H1 (cell line): ENCODE measurements at regions not wholly inside any gene's neighbourhood (a gene's known extent, or its start where the extent isn't known, plus 50 kb on each side); places are given as distances from the start of the nearest gene placed in this dataset.

Experiments
- BACH1 ChIP-seq: IDR thresholded peaks from 2 replicates; pipeline ENCODE4 v1.6.1; 2012; ENCODE audit warnings: low read length, improper control_type of control experiment
- BRCA1 ChIP-seq: IDR thresholded peaks from 2 replicates; pipeline ENCODE4 v1.6.1; 2012; ENCODE audit warnings: low read depth, low read length, improper control_type of control experiment
- CEBPB ChIP-seq: IDR thresholded peaks from 2 replicates; pipeline ENCODE4 v1.6.1; 2012; ENCODE audit warnings: low read depth, low read length
- CHD2 ChIP-seq: IDR thresholded peaks from 2 replicates; pipeline ENCODE4 v1.6.1; 2012; ENCODE audit warnings: low read length, improper control_type of control experiment
- CREB1 ChIP-seq: IDR thresholded peaks from 2 replicates; pipeline ENCODE4 v1.6.1; 2012; ENCODE audit warnings: inconsistent platforms
- CTBP2 ChIP-seq: IDR thresholded peaks from 2 replicates; pipeline ENCODE4 v1.7.0; 2011; ENCODE audit warnings: borderline replicate concordance, mild to moderate bottlenecking, moderate library complexity, mixed read lengths, low read length; ENCODE audit not compliant: insufficient read depth, insufficient read length
- EZH2 ChIP-seq: fragments of 200-600 bp; sonication (generic); IDR thresholded peaks from 2 replicates; pipeline ENCODE4 v1.7.1; 2012; ENCODE audit warnings: low read depth, mild to moderate bottlenecking, moderate library complexity, low read length, inconsistent platforms; ENCODE audit not compliant: severe bottlenecking
- GABPA ChIP-seq: IDR thresholded peaks from 2 replicates; pipeline ENCODE4 v1.6.1; 2011; ENCODE audit warnings: mild to moderate bottlenecking, low read length, moderate library complexity, borderline replicate concordance; ENCODE audit not compliant: insufficient read depth
- KDM5A ChIP-seq: fragments of 200-600 bp; IDR thresholded peaks from 2 replicates; pipeline ENCODE4 v1.7.1; 2012; ENCODE audit warnings: mild to moderate bottlenecking, low read length, inconsistent platforms, mixed read lengths
- MAFK ChIP-seq: IDR thresholded peaks from 2 replicates; pipeline ENCODE4 v1.6.1; 2012; ENCODE audit warnings: low read depth, mild to moderate bottlenecking, improper control_type of control experiment, low read length
- POLR2A ChIP-seq, 2 experiments: IDR thresholded peaks; 1 replicate in 1 of 2; 2 replicates in 1 of 2; pipeline ENCODE4 v1.6.1; 2011; ENCODE audit warnings: low read depth in 2 of 2, low read length in 2 of 2, mild to moderate bottlenecking in 2 of 2; ENCODE audit errors: control extremely low read depth in 1 of 2
- POU5F1 ChIP-seq: IDR thresholded peaks from 2 replicates; pipeline ENCODE4 v1.6.1; 2011; ENCODE audit warnings: low read depth, mild to moderate bottlenecking, low read length, moderate library complexity
- RAD21 ChIP-seq, 2 experiments: IDR thresholded peaks in 1 of 2; conservative IDR thresholded peaks in 1 of 2; 2 replicates each; pipeline ENCODE4 v1.6.1; 2011; ENCODE audit warnings: low read depth in 2 of 2, low read length in 2 of 2, improper control_type of control experiment in 1 of 2, inconsistent platforms in 1 of 2, mild to moderate bottlenecking in 1 of 2, moderate library complexity in 1 of 2
- RFX5 ChIP-seq: IDR thresholded peaks from 2 replicates; pipeline ENCODE4 v1.6.1; 2011; ENCODE audit warnings: low read depth, low read length, improper control_type of control experiment, borderline replicate concordance
- RNF2 ChIP-seq: fragments of 200-900, 300-1000 bp; sonication (generic); IDR thresholded peaks from 2 replicates; pipeline ENCODE4 v1.7.1; 2016; ENCODE audit warnings: borderline replicate concordance, low read depth, mild to moderate bottlenecking, antibody characterized with exemption, low read length; ENCODE audit not compliant: poor library complexity, severe bottlenecking; ENCODE audit errors: missing control alignments
- SIRT6 ChIP-seq: IDR thresholded peaks from one replicate; pipeline ENCODE4 v1.7.1; 2012; ENCODE audit warnings: low read length, inconsistent platforms
- SP1 ChIP-seq: IDR thresholded peaks from 2 replicates; pipeline ENCODE4 v1.6.1; 2011; ENCODE audit warnings: low read depth, low read length
- SRF ChIP-seq: IDR thresholded peaks from 2 replicates; pipeline ENCODE4 v1.6.1; 2011; ENCODE audit warnings: mild to moderate bottlenecking, low read depth, low read length, moderate library complexity
- TEAD4 ChIP-seq: IDR thresholded peaks from 2 replicates; pipeline ENCODE4 v1.6.1; 2012; ENCODE audit warnings: low read depth, low read length, inconsistent platforms, mixed read lengths
- TF ChIP-seq, protein P1 (sequence below): IDR thresholded peaks from 2 replicates; pipeline ENCODE4 v1.6.1; 2011; ENCODE audit warnings: low read length, improper control_type of control experiment
- TF ChIP-seq, protein P2 (sequence below): IDR thresholded peaks from 2 replicates; pipeline ENCODE4 v1.6.1; 2012; ENCODE audit warnings: inconsistent platforms
- TF ChIP-seq, protein P3 (sequence below): IDR thresholded peaks from 2 replicates; pipeline ENCODE4 v1.6.1; 2012; ENCODE audit warnings: low read length, inconsistent platforms

DNA sequence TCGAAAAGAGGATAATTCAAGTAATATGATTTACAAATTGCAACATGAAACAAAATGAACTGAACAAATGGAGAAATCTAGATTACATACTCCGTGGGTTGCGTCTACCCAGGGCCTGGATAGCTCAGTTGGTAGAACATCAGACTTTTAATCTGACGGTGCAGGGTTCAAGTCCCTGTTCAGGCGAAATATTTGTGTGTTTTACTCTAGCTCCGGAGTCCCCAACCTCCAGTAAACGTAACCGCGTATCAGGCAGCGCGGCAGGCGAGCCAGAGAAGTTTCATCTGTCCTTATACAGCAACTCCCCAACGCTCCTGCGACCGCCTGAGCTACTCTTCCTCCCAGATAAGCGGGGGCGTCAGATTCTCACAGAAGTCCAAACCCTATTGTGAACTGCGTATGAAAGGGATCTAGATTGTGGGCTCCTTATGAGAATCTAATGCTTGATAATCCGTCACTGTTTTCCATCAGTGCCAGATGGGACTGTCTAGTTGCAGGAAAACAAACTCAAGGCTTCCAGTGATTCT, 176.1 kb downstream of the TRIM27 start (continued):
- TF ChIP-seq, protein P1, sequence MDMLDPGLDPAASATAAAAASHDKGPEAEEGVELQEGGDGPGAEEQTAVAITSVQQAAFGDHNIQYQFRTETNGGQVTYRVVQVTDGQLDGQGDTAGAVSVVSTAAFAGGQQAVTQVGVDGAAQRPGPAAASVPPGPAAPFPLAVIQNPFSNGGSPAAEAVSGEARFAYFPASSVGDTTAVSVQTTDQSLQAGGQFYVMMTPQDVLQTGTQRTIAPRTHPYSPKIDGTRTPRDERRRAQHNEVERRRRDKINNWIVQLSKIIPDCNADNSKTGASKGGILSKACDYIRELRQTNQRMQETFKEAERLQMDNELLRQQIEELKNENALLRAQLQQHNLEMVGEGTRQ = no peak
- TF ChIP-seq CEBPB (peak; percentile 66; the same call in 1 of the 2 replicates), CHD2 (no peak), RNF2 (no peak), SRF (no peak), EZH2 (peak; percentile 33), KDM5A (no peak), SP1 (0 out of 2 replicates have a peak, but pooled peaks have one; percentile 34), GABPA (no peak), RAD21 (IDR thresholded peaks at IDR 0.05 in 1 of 2, conservative IDR thresholded peaks at IDR 0.05 in 1 of 2; ENCODE audit: low read depth in 2 of 2, low read length in 2 of 2) (no peak), CREB1 (peak; percentile 53), BACH1 (no peak), POLR2A (IDR thresholded peaks at IDR 0.05; ENCODE audit: control extremely low read depth in 1 of 2, low read depth in 2 of 2, low read length in 2 of 2) (no peak), BRCA1 (no peak; the same call in 1 of the 2 replicates), TEAD4 (peak; percentile 78), RFX5 (no peak), CTBP2 (no peak), POU5F1 (0 out of 2 replicates have a peak, but pooled peaks have one; percentile 10), SIRT6 (no peak), MAFK (peak; percentile 51; the same call in 1 of the 2 replicates)
- TF ChIP-seq, protein P2, sequence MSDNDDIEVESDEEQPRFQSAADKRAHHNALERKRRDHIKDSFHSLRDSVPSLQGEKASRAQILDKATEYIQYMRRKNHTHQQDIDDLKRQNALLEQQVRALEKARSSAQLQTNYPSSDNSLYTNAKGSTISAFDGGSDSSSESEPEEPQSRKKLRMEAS = 0 out of 2 replicates have a peak, but pooled peaks have one; percentile 8
- TF ChIP-seq, protein P3, sequence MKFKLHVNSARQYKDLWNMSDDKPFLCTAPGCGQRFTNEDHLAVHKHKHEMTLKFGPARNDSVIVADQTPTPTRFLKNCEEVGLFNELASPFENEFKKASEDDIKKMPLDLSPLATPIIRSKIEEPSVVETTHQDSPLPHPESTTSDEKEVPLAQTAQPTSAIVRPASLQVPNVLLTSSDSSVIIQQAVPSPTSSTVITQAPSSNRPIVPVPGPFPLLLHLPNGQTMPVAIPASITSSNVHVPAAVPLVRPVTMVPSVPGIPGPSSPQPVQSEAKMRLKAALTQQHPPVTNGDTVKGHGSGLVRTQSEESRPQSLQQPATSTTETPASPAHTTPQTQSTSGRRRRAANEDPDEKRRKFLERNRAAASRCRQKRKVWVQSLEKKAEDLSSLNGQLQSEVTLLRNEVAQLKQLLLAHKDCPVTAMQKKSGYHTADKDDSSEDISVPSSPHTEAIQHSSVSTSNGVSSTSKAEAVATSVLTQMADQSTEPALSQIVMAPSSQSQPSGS = peak; percentile 95
